Astrocyte (in vitro differentiated cells and primary cell): ENCODE measurements at regions not wholly inside any gene's neighbourhood (a gene's known extent, or its start where the extent isn't known, plus 50 kb on each side); places are given as distances from the start of the nearest gene placed in this dataset.

Experiments used
- EZH2 ChIP-seq: IDR thresholded peaks from 2 replicates; pipeline ENCODE4 v1.6.1; 2012; ENCODE audit warnings: mild to moderate bottlenecking, low read length, inconsistent platforms; ENCODE audit not compliant: insufficient read depth
- TF ChIP-seq, protein P1 (sequence below): IDR thresholded peaks from 2 replicates; pipeline ENCODE4 v1.5.1; 2011; ENCODE audit warnings: low read depth, mild to moderate bottlenecking, inconsistent platforms, low read length, moderate library complexity; ENCODE audit not compliant: insufficient read depth

DNA sequence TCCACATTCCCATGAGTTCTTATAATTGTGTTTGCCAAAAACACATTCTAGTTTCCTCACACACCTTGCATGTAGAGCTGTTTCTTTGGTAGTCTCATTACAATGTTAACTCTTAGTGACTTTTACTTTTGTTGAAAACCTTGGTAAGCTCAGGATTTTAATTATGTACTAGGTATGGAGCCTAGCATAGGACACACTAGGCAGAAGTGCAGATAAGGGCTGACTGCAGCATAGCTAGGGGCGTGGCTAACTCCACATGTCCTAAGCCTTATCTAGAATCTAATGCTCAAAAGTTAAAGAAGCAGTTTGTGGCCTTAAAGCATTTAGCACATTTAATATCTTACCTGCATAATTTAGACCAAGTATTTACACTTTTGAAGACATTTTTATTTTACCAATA, 153.7 kb upstream of the FBXO11 start:
- TF ChIP-seq, protein P1, sequence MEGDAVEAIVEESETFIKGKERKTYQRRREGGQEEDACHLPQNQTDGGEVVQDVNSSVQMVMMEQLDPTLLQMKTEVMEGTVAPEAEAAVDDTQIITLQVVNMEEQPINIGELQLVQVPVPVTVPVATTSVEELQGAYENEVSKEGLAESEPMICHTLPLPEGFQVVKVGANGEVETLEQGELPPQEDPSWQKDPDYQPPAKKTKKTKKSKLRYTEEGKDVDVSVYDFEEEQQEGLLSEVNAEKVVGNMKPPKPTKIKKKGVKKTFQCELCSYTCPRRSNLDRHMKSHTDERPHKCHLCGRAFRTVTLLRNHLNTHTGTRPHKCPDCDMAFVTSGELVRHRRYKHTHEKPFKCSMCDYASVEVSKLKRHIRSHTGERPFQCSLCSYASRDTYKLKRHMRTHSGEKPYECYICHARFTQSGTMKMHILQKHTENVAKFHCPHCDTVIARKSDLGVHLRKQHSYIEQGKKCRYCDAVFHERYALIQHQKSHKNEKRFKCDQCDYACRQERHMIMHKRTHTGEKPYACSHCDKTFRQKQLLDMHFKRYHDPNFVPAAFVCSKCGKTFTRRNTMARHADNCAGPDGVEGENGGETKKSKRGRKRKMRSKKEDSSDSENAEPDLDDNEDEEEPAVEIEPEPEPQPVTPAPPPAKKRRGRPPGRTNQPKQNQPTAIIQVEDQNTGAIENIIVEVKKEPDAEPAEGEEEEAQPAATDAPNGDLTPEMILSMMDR: no peak
- no peak for TF ChIP-seq EZH2
